ENCODE measurements at regions not wholly inside any gene's neighbourhood (a gene's known extent, or its start where the extent isn't known, plus 50 kb on each side); places are given as distances from the start of the nearest gene placed in this dataset.

DNA sequence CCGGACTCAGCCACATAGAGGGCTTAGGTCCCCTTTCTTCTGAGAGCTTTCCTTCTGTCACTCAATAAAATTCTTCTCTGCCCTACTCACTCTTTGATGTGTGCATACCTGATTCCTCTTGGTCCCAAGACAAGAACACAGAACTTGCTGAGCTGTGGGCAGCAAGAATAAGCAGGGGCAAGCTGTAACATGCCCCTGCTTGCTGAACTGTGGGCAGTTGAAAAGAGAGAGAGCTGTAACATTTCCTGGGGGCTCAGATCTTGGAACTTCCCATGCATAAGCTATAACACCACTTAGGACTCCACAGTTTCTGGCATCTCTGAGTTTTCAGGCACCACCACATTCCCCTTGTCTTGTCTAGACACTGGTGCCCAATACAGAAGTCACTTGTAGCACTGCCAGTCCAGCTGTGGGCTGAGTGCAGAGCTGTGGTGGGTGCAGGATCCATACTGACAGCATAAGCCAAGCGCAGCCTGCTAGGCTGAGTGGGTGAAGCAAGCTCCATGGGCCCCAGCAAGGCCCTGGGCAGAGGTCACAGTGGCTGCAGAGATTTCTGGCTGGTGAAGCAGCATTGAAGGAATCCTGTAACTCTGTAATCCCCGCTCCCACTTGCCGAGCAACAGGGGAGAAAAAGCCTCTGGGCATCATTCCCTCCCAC is 241.2 kb downstream of the PCDH10 start:
- TF ChIP-seq CTCF (IDR thresholded peaks at IDR 0.05) (no peak), POLR2A (IDR thresholded peaks at IDR 0.05) (no peak)

Measured in adrenal gland (tissue), 5 donors.